Esophagus mucosa (tissue), 1 donor: ENCODE measurements at regions not wholly inside any gene's neighbourhood (a gene's known extent, or its start where the extent isn't known, plus 50 kb on each side); places are given as distances from the start of the nearest gene placed in this dataset.

ENCODE experiments used
- ATAC-seq: fragments of 200-7000 bp; cut with Tn5 transposase; one replicate; pipeline ENCODE4 v1.9.1; 2020
- donor health status: DM: yes; HTN: yes; CAD: no.

- no peak for ATAC-seq
Measured at GRCh38 chr4:179941911-179942310, 2301.3 kb upstream of the TENM3 start.

- no peak for ATAC-seq
Measured at GRCh38 chr4:179976777-179977176, 2266.4 kb upstream of the TENM3 start.

- ATAC-seq = no peak
Measured at GRCh38 chr4:179977378-179977777, 2265.8 kb upstream of the TENM3 start.

- no peak for ATAC-seq
Measured at GRCh38 chr4:179981161-179981560, 2262.0 kb upstream of the TENM3 start.

- ATAC-seq = no peak
Measured at GRCh38 chr4:179989975-179990374, 2253.2 kb upstream of the TENM3 start.

- no peak for ATAC-seq
Measured at GRCh38 chr4:180009316-180009715, 2233.9 kb upstream of the TENM3 start.

GRCh38 chr4:180028682-180029081 is 2214.5 kb upstream of the TENM3 start:
- no peak for ATAC-seq

- no peak for ATAC-seq
Measured at GRCh38 chr4:180031330-180031729, 2211.9 kb upstream of the TENM3 start.

- no peak for ATAC-seq
Measured at GRCh38 chr4:180041576-180041975, 2201.6 kb upstream of the TENM3 start.

GRCh38 chr4:180052629-180053028 is 2190.6 kb upstream of the TENM3 start:
- no peak for ATAC-seq

- ATAC-seq = no peak
Measured at GRCh38 chr4:180054291-180054690, 2188.9 kb upstream of the TENM3 start.

- ATAC-seq = no peak
Measured at GRCh38 chr4:180057299-180057721, 2185.9 kb upstream of the TENM3 start.

GRCh38 chr4:180057891-180058671 is 2185.1 kb upstream of the TENM3 start:
- ATAC-seq = no peak

GRCh38 chr4:180058691-180059215 is 2184.4 kb upstream of the TENM3 start:
- peak; percentile 46 for ATAC-seq

- ATAC-seq = no peak
Measured at GRCh38 chr4:180059216-180059881, 2183.9 kb upstream of the TENM3 start.

- ATAC-seq = no peak
Measured at GRCh38 chr4:180060159-180060889, 2182.9 kb upstream of the TENM3 start.

- ATAC-seq = no peak
Measured at GRCh38 chr4:180081072-180081471, 2162.1 kb upstream of the TENM3 start.

- ATAC-seq = no peak
Measured at GRCh38 chr4:180084561-180084960, 2158.6 kb upstream of the TENM3 start.

GRCh38 chr4:180086480-180087190 is 2156.6 kb upstream of the TENM3 start:
- ATAC-seq = no peak

GRCh38 chr4:180098586-180098985 is 2144.6 kb upstream of the TENM3 start:
- no peak for ATAC-seq

GRCh38 chr4:180099957-180100356 is 2143.2 kb upstream of the TENM3 start:
- ATAC-seq = no peak
